Activated CD4-positive, alpha-beta T cell treated with anti-CD3 and anti-CD28 coated beads, Interleukin-2, amount 10 ng/mL, durations not matched to agents 7 days and 5 days (primary cell): ENCODE measurements at regions not wholly inside any gene's neighbourhood (a gene's known extent, or its start where the extent isn't known, plus 50 kb on each side); places are given as distances from the start of the nearest gene placed in this dataset.

Experiments
- CTCF ChIA-PET: fragments of 350-600 bp; sonication (Branson Sonifier 250); formaldehyde crosslinking; loops from one replicate; lab custom pipeline; 2021; ENCODE audit warnings: antibody characterized with exemption; lab: Charles Lee
- POLR2A ChIA-PET: fragments of 350-600 bp; sonication (Branson Sonifier 250); formaldehyde crosslinking; loops from one replicate; lab custom pipeline; 2021; ENCODE audit warnings: antibody characterized with exemption; lab: Charles Lee
- DNase-seq: peaks from one replicate; pipeline ENCODE4 v3.0.0-alpha.2; 2020
- H3K27ac Mint-ChIP-seq: one replicate; pipeline ENCODE4 v1.8.0; 2021; ENCODE audit warnings: mild to moderate bottlenecking, moderate library complexity, mixed read lengths
- H3K27me3 Mint-ChIP-seq: one replicate; pipeline ENCODE4 v1.8.0; 2021; ENCODE audit warnings: mixed read lengths
- H3K36me3 Mint-ChIP-seq: one replicate; pipeline ENCODE4 v1.8.0; 2021; ENCODE audit warnings: low read depth, mixed read lengths
- H3K4me1 Mint-ChIP-seq: one replicate; pipeline ENCODE4 v1.8.0; 2021; ENCODE audit warnings: mixed read lengths
- H3K4me3 Mint-ChIP-seq: one replicate; pipeline ENCODE4 v1.8.0; 2021; ENCODE audit warnings: mild to moderate bottlenecking, moderate library complexity, mixed read lengths
- H3K9me3 Mint-ChIP-seq: one replicate; pipeline ENCODE4 v1.8.0; 2021; ENCODE audit warnings: mixed read lengths

- ChIA-PET POLR2A (no interaction called here), CTCF (no interaction called here)
- no peak for DNase-seq
- Mint-ChIP-seq H3K27me3 (no peaks in the 10 kb centered on the region), H3K36me3 (peaks cover 29% of the 10 kb centered on the region), H3K4me3 (no peak overlapping the region), H3K9me3 (peaks cover 26% of the 10 kb centered on the region), H3K4me1 (peaks cover 3% of the 10 kb centered on the region), H3K27ac (no peak overlapping the region)
These were observed 157.9 kb upstream of the SLC38A2 start for GRCh38 chr12:46530373-46531056.

GRCh38 chr12:46526233-46526632, 153.7 kb upstream of the SLC38A2 start:
- Mint-ChIP-seq H3K36me3 (peaks cover 37% of the 10 kb centered on the region), H3K4me3 (no peak overlapping the region), H3K4me1 (peaks cover 43% of the 10 kb centered on the region), H3K27ac (no peak overlapping the region), H3K9me3 (peaks cover 26% of the 10 kb centered on the region), H3K27me3 (no peaks in the 10 kb centered on the region)
- no peak for DNase-seq
- ChIA-PET POLR2A (no interaction called here), CTCF (interaction anchor here (1.5 to 1.6 kb wide), 2 partner anchors 9 to 10 kb away, joined by 5 read pairs; no protein-coding TSS in a partner anchor)

GRCh38 chr12:46524778-46525177, 152.2 kb upstream of the SLC38A2 start:
- CTCF ChIA-PET = interaction anchor here (0.7 to 1.5 kb wide), 5 partner anchors 8 to 875 kb away, joined by 3 to 5 read pairs (median 3); no protein-coding TSS in a partner anchor
- Mint-ChIP-seq H3K27ac (peak overlapping the region; percentile 98), H3K27me3 (no peaks in the 10 kb centered on the region), H3K36me3 (peaks cover 33% of the 10 kb centered on the region), H3K4me3 (peak overlapping the region; percentile 64), H3K9me3 (peaks cover 22% of the 10 kb centered on the region), H3K4me1 (peaks cover 54% of the 10 kb centered on the region)
- DNase-seq = no peak
- POLR2A ChIA-PET = interaction anchor here (0.6 to 1.8 kb wide), 5 partner anchors 24 to 154 kb away, joined by 3 to 9 read pairs (median 4); no protein-coding TSS in a partner anchor

- POLR2A ChIA-PET = interaction anchor here (0.6 to 1.8 kb wide), 12 partner anchors 8 to 154 kb away, joined by 3 to 14 read pairs (median 4); no protein-coding TSS in a partner anchor
- peaks cover 18% of the 10 kb centered on the region for H3K9me3 Mint-ChIP-seq
- peak overlapping the region; percentile 98 for H3K27ac Mint-ChIP-seq
- H3K4me1 Mint-ChIP-seq = peaks cover 61% of the 10 kb centered on the region
- H3K27me3 Mint-ChIP-seq = no peaks in the 10 kb centered on the region
- peak; percentile 75 for DNase-seq
- H3K4me3 Mint-ChIP-seq = peak overlapping the region; percentile 64
- peaks cover 39% of the 10 kb centered on the region for H3K36me3 Mint-ChIP-seq
- CTCF ChIA-PET = interaction anchor here (0.7 to 1.4 kb wide), 13 partner anchors 10 to 876 kb away, joined by 3 to 8 read pairs (median 3); no protein-coding TSS in a partner anchor
These were observed 151.5 kb upstream of the SLC38A2 start for GRCh38 chr12:46523863-46524770.

GRCh38 chr12:46523446-46523845, 150.9 kb upstream of the SLC38A2 start:
- no peaks in the 10 kb centered on the region for H3K27me3 Mint-ChIP-seq
- peaks cover 14% of the 10 kb centered on the region for H3K9me3 Mint-ChIP-seq
- peaks cover 67% of the 10 kb centered on the region for H3K4me1 Mint-ChIP-seq
- no peak for DNase-seq
- peak overlapping the region; percentile 98 for H3K27ac Mint-ChIP-seq
- peaks cover 38% of the 10 kb centered on the region for H3K36me3 Mint-ChIP-seq
- POLR2A ChIA-PET = interaction anchor here (0.7 to 1.8 kb wide), 8 partner anchors 12 to 152 kb away, joined by 3 to 14 read pairs (median 4); no protein-coding TSS in a partner anchor
- CTCF ChIA-PET = interaction anchor here (0.6 to 1.4 kb wide), 10 partner anchors 9 to 260 kb away, joined by 3 to 8 read pairs (median 4); no protein-coding TSS in a partner anchor
- peak overlapping the region; percentile 64 for H3K4me3 Mint-ChIP-seq

- no peak for DNase-seq
- Mint-ChIP-seq H3K4me1 (peaks cover 80% of the 10 kb centered on the region), H3K9me3 (peaks cover 3% of the 10 kb centered on the region), H3K27me3 (no peaks in the 10 kb centered on the region), H3K27ac (peak overlapping the region; percentile 98), H3K36me3 (peaks cover 35% of the 10 kb centered on the region), H3K4me3 (no peak overlapping the region)
- CTCF ChIA-PET = interaction anchor here (1.2 to 1.3 kb wide), 2 partner anchors 9 to 12 kb away, joined by 3 to 9 read pairs; no protein-coding TSS in a partner anchor
- POLR2A ChIA-PET = no interaction called here
These were observed 149.5 kb upstream of the SLC38A2 start for GRCh38 chr12:46522071-46522470.

- POLR2A ChIA-PET = no interaction called here
- CTCF ChIA-PET = interaction anchor here (1.0 to 2.0 kb wide), 4 partner anchors 8 to 11 kb away, joined by 3 to 9 read pairs (median 5); no protein-coding TSS in a partner anchor
- no peak overlapping the region for H3K27ac Mint-ChIP-seq
- peaks cover 2% of the 10 kb centered on the region for H3K9me3 Mint-ChIP-seq
- DNase-seq = no peak
- peaks cover 85% of the 10 kb centered on the region for H3K4me1 Mint-ChIP-seq
- H3K27me3 Mint-ChIP-seq = no peaks in the 10 kb centered on the region
- H3K36me3 Mint-ChIP-seq = peaks cover 37% of the 10 kb centered on the region
- H3K4me3 Mint-ChIP-seq = no peak overlapping the region
These were observed 148.6 kb upstream of the SLC38A2 start for GRCh38 chr12:46521145-46521544.

- no peaks in the 10 kb centered on the region for H3K27me3 Mint-ChIP-seq
- no peak for DNase-seq
- H3K27ac Mint-ChIP-seq = peak overlapping the region; percentile 10
- ChIA-PET CTCF (interaction anchor here (0.9 to 2.0 kb wide), 2 partner anchors 9 to 96 kb away, joined by 3 to 7 read pairs; no protein-coding TSS in a partner anchor), POLR2A (no interaction called here)
- H3K4me1 Mint-ChIP-seq = peaks cover 74% of the 10 kb centered on the region
- no peak overlapping the region for H3K4me3 Mint-ChIP-seq
- peaks cover 35% of the 10 kb centered on the region for H3K36me3 Mint-ChIP-seq
- H3K9me3 Mint-ChIP-seq = peaks cover 7% of the 10 kb centered on the region
These were observed 146.8 kb upstream of the SLC38A2 start for GRCh38 chr12:46519407-46519806.

- H3K27ac Mint-ChIP-seq = no peak overlapping the region
- H3K36me3 Mint-ChIP-seq = peaks cover 39% of the 10 kb centered on the region
- no peak for DNase-seq
- H3K27me3 Mint-ChIP-seq = no peaks in the 10 kb centered on the region
- peaks cover 72% of the 10 kb centered on the region for H3K4me1 Mint-ChIP-seq
- peaks cover 12% of the 10 kb centered on the region for H3K9me3 Mint-ChIP-seq
- CTCF ChIA-PET = no interaction called here
- POLR2A ChIA-PET = no interaction called here
- no peak overlapping the region for H3K4me3 Mint-ChIP-seq
These were observed 146.2 kb upstream of the SLC38A2 start for GRCh38 chr12:46518729-46519128.

GRCh38 chr12:46518169-46518568, 145.6 kb upstream of the SLC38A2 start:
- no peaks in the 10 kb centered on the region for H3K27me3 Mint-ChIP-seq
- H3K4me1 Mint-ChIP-seq = peaks cover 72% of the 10 kb centered on the region
- POLR2A ChIA-PET = no interaction called here
- peaks cover 15% of the 10 kb centered on the region for H3K9me3 Mint-ChIP-seq
- CTCF ChIA-PET = no interaction called here
- DNase-seq = no peak
- H3K4me3 Mint-ChIP-seq = no peak overlapping the region
- peaks cover 44% of the 10 kb centered on the region for H3K36me3 Mint-ChIP-seq
- peak overlapping the region; percentile 97 for H3K27ac Mint-ChIP-seq

GRCh38 chr12:46517579-46517962, 145.0 kb upstream of the SLC38A2 start:
- DNase-seq = no peak
- Mint-ChIP-seq H3K4me3 (peak overlapping the region; percentile 37), H3K9me3 (peaks cover 18% of the 10 kb centered on the region), H3K36me3 (peaks cover 48% of the 10 kb centered on the region), H3K27ac (peak overlapping the region; percentile 97), H3K4me1 (peaks cover 71% of the 10 kb centered on the region), H3K27me3 (no peaks in the 10 kb centered on the region)
- CTCF ChIA-PET = interaction anchor here (1.5 to 2.2 kb wide), 3 partner anchors 8 to 63 kb away, joined by 4 to 8 read pairs (median 5); no protein-coding TSS in a partner anchor
- POLR2A ChIA-PET = interaction anchor here (1.2 to 1.5 kb wide), 2 partner anchors 58 to 145 kb away, joined by 3 to 5 read pairs; no protein-coding TSS in a partner anchor
